Osteoblast (primary cell): ENCODE measurements at regions not wholly inside any gene's neighbourhood (a gene's known extent, or its start where the extent isn't known, plus 50 kb on each side); places are given as distances from the start of the nearest gene placed in this dataset.
"Not testable (repeated sequence)": the region's sequence is repeated elsewhere in the genome, so short reads cannot be mapped to it uniquely, and the experiment has no call there.

ENCODE experiments used
- DNase-seq: peaks from one replicate; pipeline ENCODE4 v3.0.0; 2011; ENCODE audit warnings: low spot score, mixed read lengths; ENCODE audit not compliant: insufficient read length; ENCODE audit errors: missing footprints
- H2AFZ ChIP-seq: 2 replicates; pipeline ENCODE4 v1.6.0; 2011; ENCODE audit warnings: mild to moderate bottlenecking, low read length
- H3K27ac ChIP-seq: 2 replicates; pipeline ENCODE4 v1.5.1; 2011; ENCODE audit warnings: mild to moderate bottlenecking, low read depth, low read length, moderate library complexity
- H3K27me3 ChIP-seq: 2 replicates; pipeline ENCODE4 v1.6.0; 2012; ENCODE audit warnings: mild to moderate bottlenecking, control low read depth, inconsistent platforms, low read length, moderate library complexity; ENCODE audit not compliant: insufficient read depth
- H3K36me3 ChIP-seq: 2 replicates; pipeline ENCODE4 v1.5.1; 2011; ENCODE audit warnings: mild to moderate bottlenecking, low read length, control low read depth, moderate library complexity; ENCODE audit not compliant: insufficient read depth
- H3K4me1 ChIP-seq: 2 replicates; pipeline ENCODE4 v1.5.1; 2011; ENCODE audit warnings: mild to moderate bottlenecking, low read length, control low read depth, moderate library complexity; ENCODE audit not compliant: insufficient read depth
- H3K4me2 ChIP-seq: 2 replicates; pipeline ENCODE4 v1.6.0; 2011; ENCODE audit warnings: mild to moderate bottlenecking, low read length; ENCODE audit not compliant: insufficient read depth
- H3K4me3 ChIP-seq: fragments of 200-600 bp; sonication (generic); 3 replicates; pipeline ENCODE4 v1.5.1; 2012; ENCODE audit warnings: mild to moderate bottlenecking, low read length, inconsistent platforms; ENCODE audit not compliant: insufficient read depth
- H3K79me2 ChIP-seq: 2 replicates; pipeline ENCODE4 v1.6.0; 2012; ENCODE audit warnings: mild to moderate bottlenecking, low read length, control low read depth, inconsistent platforms; ENCODE audit not compliant: insufficient read depth
- H3K9me3 ChIP-seq: 2 replicates; pipeline ENCODE4 v1.5.1; 2011; ENCODE audit warnings: low read depth, low read length, control low read depth
- H4K20me1 ChIP-seq: 2 replicates; pipeline ENCODE4 v1.6.0; 2012; ENCODE audit warnings: mild to moderate bottlenecking, low read length, control low read depth; ENCODE audit not compliant: insufficient read depth
- TF ChIP-seq, protein P1 (sequence below): IDR thresholded peaks from 2 replicates; pipeline ENCODE4 v1.5.1; 2011; ENCODE audit warnings: mild to moderate bottlenecking, low read depth, low read length, moderate library complexity; ENCODE audit errors: extremely low read depth

DNA sequence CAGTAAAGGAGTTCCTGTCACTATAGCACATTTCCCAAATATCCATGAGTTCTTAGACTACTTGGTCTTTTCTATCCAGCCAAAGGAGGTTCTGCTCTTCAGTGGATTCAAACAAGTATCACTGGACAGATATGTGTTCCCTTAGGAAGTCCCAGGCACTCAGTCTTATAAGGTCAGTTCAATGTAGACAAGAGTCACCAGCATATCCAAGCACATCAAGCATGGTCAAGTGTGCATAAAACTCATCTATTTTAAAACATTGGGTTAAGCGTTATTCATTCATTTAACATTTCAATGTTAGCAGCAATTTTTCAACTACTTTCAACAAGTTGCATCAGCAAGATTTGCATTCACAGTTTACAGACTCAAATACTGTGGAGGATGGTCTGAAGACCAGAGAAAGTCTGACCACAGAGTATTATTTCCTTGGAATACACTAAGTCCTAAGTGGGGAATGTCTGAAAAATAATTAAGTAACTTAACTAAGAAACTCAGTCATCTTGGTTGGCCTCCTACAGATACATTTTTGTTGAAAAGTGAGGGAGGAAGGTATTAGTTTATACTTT is 630.5 kb upstream of the IGFBP7 start:
- Histone ChIP-seq H3K36me3 (no peaks in the 10 kb centered on the region), H3K79me2 (no peaks in the 10 kb centered on the region), H3K4me3 (no peak overlapping the region), H2AFZ (no peak overlapping the region), H4K20me1 (no peaks in the 10 kb centered on the region), H3K27me3 (no peaks in the 10 kb centered on the region), H3K27ac (no peak overlapping the region), H3K4me1 (no peaks in the 10 kb centered on the region), H3K9me3 (no peaks in the 10 kb centered on the region), H3K4me2 (no peak overlapping the region)
- TF ChIP-seq, protein P1, sequence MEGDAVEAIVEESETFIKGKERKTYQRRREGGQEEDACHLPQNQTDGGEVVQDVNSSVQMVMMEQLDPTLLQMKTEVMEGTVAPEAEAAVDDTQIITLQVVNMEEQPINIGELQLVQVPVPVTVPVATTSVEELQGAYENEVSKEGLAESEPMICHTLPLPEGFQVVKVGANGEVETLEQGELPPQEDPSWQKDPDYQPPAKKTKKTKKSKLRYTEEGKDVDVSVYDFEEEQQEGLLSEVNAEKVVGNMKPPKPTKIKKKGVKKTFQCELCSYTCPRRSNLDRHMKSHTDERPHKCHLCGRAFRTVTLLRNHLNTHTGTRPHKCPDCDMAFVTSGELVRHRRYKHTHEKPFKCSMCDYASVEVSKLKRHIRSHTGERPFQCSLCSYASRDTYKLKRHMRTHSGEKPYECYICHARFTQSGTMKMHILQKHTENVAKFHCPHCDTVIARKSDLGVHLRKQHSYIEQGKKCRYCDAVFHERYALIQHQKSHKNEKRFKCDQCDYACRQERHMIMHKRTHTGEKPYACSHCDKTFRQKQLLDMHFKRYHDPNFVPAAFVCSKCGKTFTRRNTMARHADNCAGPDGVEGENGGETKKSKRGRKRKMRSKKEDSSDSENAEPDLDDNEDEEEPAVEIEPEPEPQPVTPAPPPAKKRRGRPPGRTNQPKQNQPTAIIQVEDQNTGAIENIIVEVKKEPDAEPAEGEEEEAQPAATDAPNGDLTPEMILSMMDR, result no peak
- DNase-seq, result no peak

DNA sequence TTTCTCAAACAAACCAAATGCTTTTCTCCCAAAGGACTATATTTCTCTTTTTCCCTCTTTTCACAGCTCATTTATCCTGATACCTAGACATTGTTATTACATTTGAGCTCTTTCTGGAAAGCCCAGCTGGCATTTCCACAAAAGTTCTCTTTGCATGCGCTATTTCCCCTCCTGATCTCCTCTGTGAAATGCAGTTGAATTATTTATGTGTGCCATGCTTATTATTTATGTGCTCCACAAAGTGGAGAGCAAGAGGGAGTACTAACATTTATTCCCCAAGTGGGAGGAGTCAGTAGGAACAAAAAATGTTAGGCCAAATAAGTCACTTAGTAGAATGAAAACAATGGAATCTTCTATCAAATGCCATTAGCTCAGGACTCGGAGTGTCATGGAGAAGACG is 626.6 kb upstream of the IGFBP7 start:
- no peaks in the 10 kb centered on the region for H3K4me1 ChIP-seq
- no peak overlapping the region for H2AFZ ChIP-seq
- H3K27me3 ChIP-seq, result no peaks in the 10 kb centered on the region
- no peaks in the 10 kb centered on the region for H3K36me3 ChIP-seq
- no peak overlapping the region for H3K4me2 ChIP-seq
- H4K20me1 ChIP-seq, result no peaks in the 10 kb centered on the region
- no peak overlapping the region for H3K27ac ChIP-seq
- TF ChIP-seq, protein P1, result no peak
- no peak overlapping the region for H3K4me3 ChIP-seq
- no peak for DNase-seq
- H3K79me2 ChIP-seq, result no peaks in the 10 kb centered on the region
- peaks cover 2% of the 10 kb centered on the region for H3K9me3 ChIP-seq

DNA sequence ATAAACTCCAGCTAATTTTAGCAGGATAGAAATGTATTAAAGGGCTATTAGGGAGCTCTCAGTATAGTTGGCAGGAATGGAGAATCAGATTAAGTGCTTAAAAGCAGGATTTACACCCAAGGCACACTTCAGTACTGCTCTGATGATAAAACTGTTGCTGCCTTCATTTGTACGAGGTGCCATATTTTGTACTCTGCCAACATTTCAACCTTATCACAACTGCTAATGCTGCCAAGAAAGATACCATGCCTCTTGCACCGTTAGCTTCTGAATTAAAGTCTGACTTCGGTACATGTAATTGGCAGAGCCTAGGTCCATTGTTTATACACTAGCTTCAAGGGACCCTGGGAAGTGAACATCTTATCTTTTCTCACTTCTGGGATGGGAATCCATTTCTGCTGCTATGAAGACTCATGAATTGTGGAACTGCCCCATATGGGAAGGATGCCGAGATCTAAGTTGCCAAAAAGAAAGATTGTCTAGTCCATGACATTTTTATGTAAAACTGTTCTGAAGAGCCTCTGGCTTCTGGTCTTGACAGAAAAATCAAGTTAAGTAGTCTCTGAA is 624.0 kb upstream of the IGFBP7 start:
- Histone ChIP-seq H4K20me1 (no peaks in the 10 kb centered on the region), H3K27ac (no peak overlapping the region), H2AFZ (no peak overlapping the region), H3K4me3 (no peak overlapping the region), H3K36me3 (no peaks in the 10 kb centered on the region), H3K27me3 (no peaks in the 10 kb centered on the region), H3K9me3 (peaks cover 2% of the 10 kb centered on the region), H3K79me2 (no peaks in the 10 kb centered on the region), H3K4me2 (no peak overlapping the region), H3K4me1 (no peaks in the 10 kb centered on the region)
- no peak for DNase-seq
- TF ChIP-seq, protein P1, result no peak

DNA sequence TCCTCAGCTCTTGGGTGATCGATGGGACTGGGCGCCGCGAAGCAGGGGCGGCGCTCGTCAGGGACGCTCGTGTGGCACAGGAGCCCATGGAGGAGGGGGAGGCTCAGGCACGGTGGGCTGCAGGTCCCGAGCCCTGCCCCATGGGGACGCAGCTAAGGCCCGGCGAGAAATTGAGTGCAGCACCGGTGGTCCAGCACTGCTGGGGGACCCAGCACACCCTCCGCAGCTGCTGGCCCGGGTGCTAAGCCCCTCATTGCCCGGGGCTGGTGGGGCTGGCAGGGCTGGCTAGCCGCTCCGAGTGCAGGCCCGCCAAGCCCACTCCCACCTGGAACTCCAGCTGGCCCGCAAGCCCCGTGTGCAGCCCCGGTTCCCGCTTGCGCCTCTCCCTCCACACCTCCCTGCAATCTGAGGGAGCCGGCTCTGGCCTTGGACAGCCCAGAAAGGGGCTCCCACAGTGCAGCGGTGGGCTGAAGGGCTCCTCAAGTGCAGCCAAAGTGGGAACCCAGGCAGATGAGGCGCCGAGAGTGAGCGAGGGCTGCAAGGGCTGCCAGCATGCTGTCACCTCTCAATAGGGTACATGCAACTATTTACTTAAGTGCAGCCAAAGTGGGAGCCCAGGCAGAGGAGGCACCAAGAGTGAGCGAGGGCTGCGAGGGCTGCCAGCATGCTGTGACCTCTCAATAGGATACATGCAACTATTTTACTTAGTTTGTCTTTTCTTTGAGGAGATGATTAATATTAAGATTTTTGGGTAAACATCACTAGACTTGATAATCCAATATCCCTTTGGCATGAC is 619.8 kb upstream of the IGFBP7 start:
- H3K9me3 ChIP-seq, DNase-seq, H3K27ac ChIP-seq, H3K27me3 ChIP-seq, H3K4me2 ChIP-seq, H3K79me2 ChIP-seq, H4K20me1 ChIP-seq, H3K4me1 ChIP-seq, H3K36me3 ChIP-seq, H3K4me3 ChIP-seq, H2AFZ ChIP-seq: not testable (repeated sequence)
